Psoas muscle (tissue), 7 donors: ENCODE measurements at regions not wholly inside any gene's neighbourhood (a gene's known extent, or its start where the extent isn't known, plus 50 kb on each side); places are given as distances from the start of the nearest gene placed in this dataset.
A peak's percentile ranks its signal among the peaks of the same experiment; 100 is the strongest.
"Not testable (repeated sequence)": the region's sequence is repeated elsewhere in the genome, so short reads cannot be mapped to it uniquely, and the experiment has no call there.

Source experiments
- ATAC-seq, 4 donors: fragments of 200-7000 bp; cut with Tn5 transposase; one replicate each; pipeline ENCODE4 v1.9.1; 2020; ENCODE audit warnings: moderate library complexity in 3 of 4, mild to moderate bottlenecking in 2 of 4
- DNase-seq, 2 donors: peaks; one replicate each; pipeline ENCODE4 v3.0.0-alpha.2; 2020
- H3K27ac ChIP-seq: fragments of 200-600 bp; one replicate; pipeline ENCODE4 v1.8.0; 2022
- H3K27me3 ChIP-seq, 3 donors: fragments of 200-600 bp in 1 of 3; one replicate each; pipeline versions ENCODE4 v1.6.1 to v1.8.0; 2013 to 2022; ENCODE audit warnings: low read length in 2 of 3, mild to moderate bottlenecking in 2 of 3, moderate library complexity in 1 of 3; ENCODE audit not compliant: insufficient read depth in 3 of 3
- H3K36me3 ChIP-seq, 2 donors: fragments of 200-600 bp in 1 of 2; one replicate each; pipeline versions ENCODE4 v1.6.1 to v1.8.0; 2013 to 2022; ENCODE audit warnings: low read depth in 1 of 2, mild to moderate bottlenecking in 1 of 2, moderate library complexity in 1 of 2; ENCODE audit not compliant: insufficient read depth in 1 of 2
- H3K4me1 ChIP-seq: fragments of 200-600 bp; one replicate; pipeline ENCODE4 v1.8.0; 2022
- H3K4me3 ChIP-seq: fragments of 200-600 bp; one replicate; pipeline ENCODE4 v1.8.0; 2022; ENCODE audit warnings: mild to moderate bottlenecking
- H3K9me3 ChIP-seq: fragments of 200-600 bp; one replicate; pipeline ENCODE4 v1.8.0; 2022
- CTCF ChIP-seq: fragments of 200-600 bp; IDR thresholded peaks from one replicate; pipeline ENCODE4 v1.8.0; 2022; ENCODE audit warnings: antibody characterized with exemption
- WGBS, 3 donors: extraction: QIAGEN DNeasy Blood & Tissue Kit; methylation state at CpG; one replicate each; pipeline versions ENCODE4 v1.1.6 to v1.1.7; 2013; 5-methylcytosine and 5-hydroxymethylcytosine counted together
- intact Hi-C, 2 donors: fragments of 100-400 bp; cut with DNase I; formaldehyde crosslinking; loops; one replicate each; pipeline versions ENCODE4 v1.11.0 to v1.14.2; 2022
- donor health status: healthy with polysubstance abuse.
- donor health status: DM: no; HTN: no; CAD: no; lungs with moderate emphysema.
- donor health status: Bipolar disorder and iron deficiency.
- donor health status: healthy.
- donor health status: DM: yes; HTN: yes; CAD: no.
- donor health status: DM: no; HTN: no; CAD: no.
- donor health status: DM: yes; HTN: yes; CAD: no.

DNA sequence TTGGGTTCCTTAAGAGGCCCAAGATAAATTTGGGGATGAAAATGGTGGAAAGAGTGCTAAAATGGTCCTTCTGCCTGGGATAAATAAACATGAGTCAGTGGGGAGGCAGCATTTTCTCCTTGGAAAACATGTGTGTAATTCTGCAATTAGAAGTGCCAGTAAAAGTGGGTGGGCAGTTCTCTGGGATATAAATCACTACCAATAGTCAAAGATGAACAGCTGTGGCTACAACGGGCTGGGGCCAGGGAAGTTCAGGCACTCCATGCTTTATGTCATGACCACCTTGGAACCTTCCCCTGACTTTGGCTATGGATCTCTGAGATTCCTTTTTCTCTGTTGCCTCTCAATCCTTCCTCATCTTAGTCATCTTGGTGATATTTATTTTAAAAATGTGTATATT lies 56.5 kb upstream of the CYRIA start:
- intact Hi-C loops = no loop called here
- Histone ChIP-seq H3K27ac (no peak overlapping the region), H3K36me3 (no peaks in the 10 kb centered on the region), H3K9me3 (no peaks in the 10 kb centered on the region), H3K4me3 (no peak overlapping the region), H3K4me1 (peaks cover 12% of the 10 kb centered on the region), H3K27me3 (no peaks in the 10 kb centered on the region)
- no peak for TF ChIP-seq CTCF
- 30 to 38% (median 36%) methylated on average over 1 of the region's 1 CpG for WGBS, 3 donors
- ATAC-seq (no peak), DNase-seq (no peak)

DNA sequence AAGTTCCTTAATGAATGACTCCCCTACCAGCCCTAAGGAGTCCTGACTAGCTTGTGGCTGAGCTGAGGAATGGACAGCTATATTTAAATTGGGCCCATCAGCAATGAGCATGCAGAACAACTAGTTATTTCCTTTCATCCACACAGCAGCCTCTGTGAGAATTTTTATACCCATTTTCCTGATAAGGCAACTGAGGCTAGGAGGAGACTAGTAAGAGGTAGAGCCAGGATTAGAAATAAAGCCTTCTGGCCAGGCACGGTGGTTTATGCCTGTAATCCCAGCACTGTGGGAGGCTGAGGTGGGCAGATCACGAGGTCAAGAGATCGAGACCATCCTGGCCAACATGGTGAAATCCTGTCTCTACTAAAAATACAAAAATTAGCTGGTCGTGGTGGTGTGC lies 55.9 kb upstream of the CYRIA start:
- H3K4me1 ChIP-seq = peaks cover 12% of the 10 kb centered on the region
- ATAC-seq, H3K9me3 ChIP-seq, DNase-seq, H3K27ac ChIP-seq, H3K4me3 ChIP-seq, H3K27me3 ChIP-seq, H3K36me3 ChIP-seq, intact Hi-C loops: not testable (repeated sequence)
- 85 to 90% (median 88%) methylated on average over 4 of the region's 4 CpGs for WGBS, 3 donors

- DNase-seq, H3K36me3 ChIP-seq, H3K27me3 ChIP-seq, H3K27ac ChIP-seq, ATAC-seq, H3K4me3 ChIP-seq, intact Hi-C loops, H3K9me3 ChIP-seq: not testable (repeated sequence)
- peaks cover 12% of the 10 kb centered on the region for H3K4me1 ChIP-seq
- 88 to 94% (median 93%) methylated on average over 3 of the region's 3 CpGs for WGBS, 3 donors
Measured at GRCh38 chr2:16720737-16721136, 55.1 kb upstream of the CYRIA start.

- no peak for TF ChIP-seq CTCF
- H3K27ac ChIP-seq = no peak overlapping the region
- no peaks in the 10 kb centered on the region for H3K27me3 ChIP-seq
- H3K4me3 ChIP-seq = no peak overlapping the region
- peaks cover 12% of the 10 kb centered on the region for H3K4me1 ChIP-seq
- no peaks in the 10 kb centered on the region for H3K36me3 ChIP-seq
- WGBS, 3 donors = 51 to 71% (median 53%) methylated on average over 3 of the region's 3 CpGs
- DNase-seq (no peak), ATAC-seq (no peak)
- H3K9me3 ChIP-seq = no peaks in the 10 kb centered on the region
- intact Hi-C loops = no loop called here
Measured at GRCh38 chr2:16719485-16719808, 53.8 kb upstream of the CYRIA start.

GRCh38 chr2:16718576-16719484 lies 53.2 kb upstream of the CYRIA start:
- Histone ChIP-seq H3K27ac (no peak overlapping the region), H3K36me3 (no peaks in the 10 kb centered on the region), H3K9me3 (no peaks in the 10 kb centered on the region), H3K4me3 (no peak overlapping the region), H3K4me1 (peaks cover 12% of the 10 kb centered on the region), H3K27me3 (no peaks in the 10 kb centered on the region)
- DNase-seq = no peak
- 39 to 56% (median 40%) methylated on average over 10 of the region's 10 CpGs for WGBS, 3 donors
- peak; percentile 62 to 75 (median 66) for ATAC-seq
- TF ChIP-seq CTCF = no peak
- intact Hi-C loops = no loop called here
